NAMALWA (cell line): ENCODE measurements at regions not wholly inside any gene's neighbourhood (a gene's known extent, or its start where the extent isn't known, plus 50 kb on each side); places are given as distances from the start of the nearest gene placed in this dataset.

Experiments used
- DNase-seq: peaks from one replicate; pipeline ENCODE4 v3.0.0-alpha.2; 2015; ENCODE audit warnings: low spot score

DNA sequence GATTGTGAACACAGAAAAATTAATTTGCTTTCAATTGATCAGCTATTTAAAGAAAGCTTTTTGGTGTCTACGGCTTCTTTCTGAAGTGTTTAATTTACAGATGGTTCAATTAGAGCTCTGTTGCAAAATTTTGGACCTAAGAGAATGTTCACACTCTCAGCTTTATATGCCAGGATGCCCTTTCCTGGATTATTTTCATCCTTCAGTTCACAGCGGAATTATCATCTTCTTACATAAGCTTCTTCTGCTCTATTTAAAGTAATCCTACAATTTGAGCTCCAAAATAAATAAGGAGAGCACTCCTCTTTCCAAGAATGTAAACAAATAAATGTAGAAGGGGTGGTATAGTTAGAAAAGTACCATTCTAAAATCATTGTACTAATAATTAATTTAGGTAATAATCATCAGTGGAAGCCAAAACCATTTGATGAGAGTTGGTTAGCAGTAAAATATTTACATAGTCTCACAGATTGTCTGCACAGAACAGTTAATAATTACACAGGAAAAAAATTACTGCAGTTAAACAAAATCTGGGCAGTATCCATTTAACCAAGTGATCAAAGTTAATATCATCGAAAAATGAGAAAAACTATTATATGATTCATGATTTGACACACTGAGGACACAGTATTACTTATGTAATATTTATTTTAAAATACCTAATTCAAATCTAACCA is 298.0 kb upstream of the TMEM229A start:
- DNase-seq, result no peak

DNA sequence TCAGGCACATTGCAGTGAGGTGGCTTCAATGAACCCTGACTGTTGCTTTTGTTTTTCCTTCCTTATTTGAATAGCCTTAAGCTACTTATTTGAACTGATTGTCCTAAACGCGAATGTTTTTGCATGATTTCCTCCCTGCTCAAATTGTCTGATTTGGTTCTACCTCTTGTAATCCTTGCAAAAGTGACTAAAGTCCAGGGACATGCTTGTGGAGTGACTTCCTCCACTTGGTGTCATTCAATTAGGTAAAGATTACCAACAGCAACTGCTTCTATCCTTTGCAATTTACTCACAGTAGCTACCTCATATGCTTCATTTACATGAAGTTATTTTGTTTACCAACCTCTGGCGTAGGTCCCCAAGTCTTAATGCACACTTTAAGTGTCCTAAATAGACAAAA is 295.9 kb upstream of the TMEM229A start:
- no peak for DNase-seq

DNA sequence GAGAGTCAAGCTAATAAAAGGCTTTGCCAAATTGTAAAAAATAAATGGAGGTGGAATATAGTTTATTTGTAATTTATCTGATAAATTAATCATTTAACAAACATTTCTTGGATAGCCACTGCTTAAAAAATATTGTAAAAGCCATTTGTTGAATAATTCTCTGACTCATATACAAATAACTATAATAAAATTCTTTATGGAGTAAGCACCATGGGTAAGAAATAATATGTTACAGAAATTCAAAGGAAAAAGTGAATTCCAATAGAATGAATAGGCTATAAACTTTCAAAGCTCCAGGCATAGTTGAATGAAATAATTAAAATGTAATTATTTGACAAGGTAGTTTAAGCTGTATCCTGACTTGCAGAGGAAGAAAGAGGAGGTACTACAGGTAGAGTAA is 291.4 kb upstream of the TMEM229A start:
- DNase-seq, result no peak

DNA sequence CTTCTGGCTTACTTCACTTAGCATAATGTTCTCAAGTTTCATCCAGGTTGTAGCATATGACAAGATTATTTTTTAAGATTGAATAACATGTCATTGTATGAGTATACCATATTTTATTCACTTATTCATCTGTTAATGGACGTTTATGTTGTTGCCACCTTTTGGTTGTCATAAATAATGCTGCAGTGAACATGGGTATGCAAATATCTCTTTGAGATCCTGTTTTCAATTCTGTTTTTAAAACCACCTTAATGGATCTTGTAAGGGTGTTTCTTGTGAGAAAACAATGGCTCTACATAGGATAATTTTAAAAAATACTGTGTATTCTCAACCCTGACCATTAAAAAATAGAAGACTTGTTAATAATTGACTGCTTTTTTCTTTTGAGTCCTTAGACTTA is 290.7 kb upstream of the TMEM229A start:
- peak; percentile 8 for DNase-seq

DNA sequence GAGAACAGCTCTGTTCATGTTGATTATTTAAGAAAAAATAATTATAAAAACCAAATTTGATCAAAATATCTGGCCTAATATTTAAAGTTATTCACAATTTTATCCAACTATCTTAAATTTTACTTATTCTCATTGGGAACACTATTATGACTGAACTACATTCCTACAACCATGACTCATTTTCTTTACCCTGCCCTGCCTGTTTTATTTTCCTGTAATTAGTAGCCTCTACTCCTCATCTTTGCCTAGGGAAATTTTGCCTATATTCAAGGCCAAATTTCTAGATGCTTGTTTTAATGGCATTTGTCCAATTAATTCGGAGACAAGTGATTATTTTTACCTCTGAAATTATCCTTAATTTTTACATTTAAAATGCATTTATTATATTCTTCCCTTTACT is 289.7 kb upstream of the TMEM229A start:
- no peak for DNase-seq

DNA sequence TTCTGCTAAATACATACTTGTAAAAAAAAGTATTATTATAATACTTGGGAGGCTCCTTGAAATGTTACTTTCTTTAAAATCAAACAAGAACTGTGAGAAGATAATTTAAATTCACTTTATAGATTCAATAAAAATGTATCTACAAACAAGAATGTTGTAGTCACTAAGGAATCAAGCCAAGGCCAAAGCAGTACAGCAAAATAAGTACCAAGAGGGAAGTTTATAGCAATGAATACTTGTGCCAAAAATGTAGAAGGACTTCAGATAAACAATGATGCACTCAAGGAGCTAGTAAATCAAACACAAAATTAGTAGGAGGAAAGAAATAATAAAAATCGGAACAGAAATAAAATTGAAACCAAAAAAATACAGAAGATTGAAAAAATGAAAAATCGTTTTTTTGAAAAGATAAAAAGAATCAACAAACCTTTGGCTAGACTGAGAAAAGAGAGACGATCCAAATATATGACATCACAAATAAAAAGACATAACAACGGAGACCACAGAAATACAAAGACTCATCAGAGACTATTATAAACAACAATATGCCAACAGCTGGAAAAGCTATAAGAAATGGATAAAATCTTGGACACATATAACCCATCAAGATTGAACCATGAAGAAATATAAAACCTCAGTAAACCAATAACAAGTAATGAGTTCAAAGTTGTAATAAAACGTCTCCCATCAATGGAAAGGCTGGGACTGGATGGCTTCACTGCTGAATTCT is 286.0 kb upstream of the TMEM229A start:
- no peak for DNase-seq

DNA sequence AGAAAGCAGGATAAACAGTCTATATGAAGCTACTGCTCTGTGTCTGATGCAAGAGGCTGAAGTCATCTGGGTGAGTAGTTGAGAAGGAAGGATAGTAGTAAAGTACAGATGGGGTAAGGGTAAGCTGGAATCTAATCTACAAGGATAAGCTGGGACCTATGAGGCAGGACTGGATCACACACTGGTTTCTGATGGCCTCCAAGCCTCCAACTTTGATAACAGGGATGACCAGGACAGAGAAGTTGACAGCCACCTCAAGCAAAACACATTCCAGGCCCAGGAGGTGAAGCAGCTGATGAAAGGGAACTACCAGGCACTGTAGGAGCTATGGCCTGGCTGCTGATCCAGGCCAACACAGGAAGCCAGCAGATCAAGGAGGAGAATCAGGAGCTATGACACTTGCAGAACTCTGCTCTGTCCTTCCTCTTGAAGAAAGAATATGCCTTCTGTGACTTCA is 278.1 kb upstream of the TMEM229A start:
- DNase-seq, result no peak

DNA sequence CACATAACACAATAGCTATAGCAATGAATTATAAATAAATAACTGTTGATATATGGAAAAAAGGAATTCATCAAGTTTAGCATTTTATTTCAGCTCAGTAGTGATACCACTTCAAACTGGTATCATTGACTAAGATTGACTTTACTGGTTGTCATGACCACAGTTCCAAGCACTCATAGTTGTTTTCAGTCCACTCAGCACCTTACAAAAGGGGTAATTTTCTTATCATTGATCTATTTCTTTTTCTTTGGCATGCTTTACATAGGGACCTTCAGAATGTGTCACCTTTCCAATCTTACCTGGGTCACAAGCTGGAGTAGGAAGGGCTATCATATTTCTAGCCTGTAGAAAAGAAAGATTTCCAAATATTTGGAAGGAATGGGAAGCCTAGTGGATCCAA is 275.5 kb upstream of the TMEM229A start:
- DNase-seq, result no peak

DNA sequence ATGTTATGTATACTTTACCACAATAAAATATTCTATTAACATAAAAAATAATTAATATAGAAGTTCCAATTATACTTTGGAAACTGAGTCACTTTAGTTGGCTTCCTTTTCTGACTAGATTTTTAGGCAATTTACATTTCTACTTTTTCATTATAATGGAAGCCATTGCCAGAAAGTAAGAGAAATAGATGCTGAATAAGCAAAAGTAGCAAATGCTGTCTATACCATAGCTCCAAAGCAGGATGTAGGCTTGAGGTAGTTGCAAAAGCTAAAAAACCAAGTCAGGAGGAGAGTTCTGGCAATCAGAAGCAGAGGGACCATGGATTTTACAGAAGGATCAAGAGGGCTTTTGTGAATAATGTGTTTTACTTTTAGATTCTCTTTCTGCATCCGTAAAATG is 262.4 kb upstream of the TMEM229A start:
- no peak for DNase-seq

DNA sequence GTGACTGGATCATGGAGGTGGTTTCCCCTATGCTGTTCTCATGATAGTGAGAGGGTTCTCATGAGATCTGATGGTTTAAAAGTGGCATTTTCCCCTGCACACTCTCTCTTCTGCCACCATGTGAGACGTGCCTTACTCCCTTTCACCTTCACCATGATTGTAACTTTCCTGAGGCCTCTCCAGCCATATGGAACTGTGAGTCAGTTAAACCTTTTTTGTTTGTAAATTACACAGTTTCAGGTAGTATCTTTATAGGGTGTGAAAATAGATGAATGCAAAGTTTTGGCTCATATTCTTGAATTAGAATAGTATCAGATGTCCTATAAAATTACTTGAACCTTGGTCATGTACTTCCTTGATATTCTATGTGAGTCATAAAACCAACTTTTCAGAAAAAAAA is 252.1 kb upstream of the TMEM229A start:
- DNase-seq, result no peak

DNA sequence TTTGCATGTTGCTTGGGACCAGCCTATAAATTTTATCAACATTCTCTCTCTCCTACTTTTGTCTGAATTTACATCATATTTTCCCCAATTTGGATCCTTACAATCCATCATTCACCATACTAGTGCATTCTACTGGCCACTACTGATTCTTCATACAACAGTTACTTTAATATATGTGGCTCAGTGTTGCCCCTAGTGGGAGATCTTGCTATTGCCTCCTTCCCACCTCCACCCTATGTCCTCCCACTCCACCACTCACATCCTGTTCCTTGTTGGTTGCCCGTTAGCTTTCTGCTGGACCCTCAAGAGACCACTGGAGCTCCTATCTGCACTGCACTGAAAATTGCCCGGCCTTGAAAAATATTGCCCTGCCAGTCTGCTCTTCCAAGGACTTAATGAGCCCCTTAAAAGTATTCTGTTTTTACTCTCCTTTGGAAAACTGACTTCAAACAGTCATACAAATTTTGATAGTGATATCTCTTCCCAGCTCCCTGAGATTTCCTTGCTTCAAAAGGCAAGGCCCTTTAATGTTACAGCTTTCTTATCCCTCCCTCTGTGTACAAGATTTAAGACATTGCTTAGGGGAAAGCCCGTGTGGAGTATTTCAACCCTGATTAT is 243.2 kb upstream of the TMEM229A start:
- peak; percentile 84 for DNase-seq

DNA sequence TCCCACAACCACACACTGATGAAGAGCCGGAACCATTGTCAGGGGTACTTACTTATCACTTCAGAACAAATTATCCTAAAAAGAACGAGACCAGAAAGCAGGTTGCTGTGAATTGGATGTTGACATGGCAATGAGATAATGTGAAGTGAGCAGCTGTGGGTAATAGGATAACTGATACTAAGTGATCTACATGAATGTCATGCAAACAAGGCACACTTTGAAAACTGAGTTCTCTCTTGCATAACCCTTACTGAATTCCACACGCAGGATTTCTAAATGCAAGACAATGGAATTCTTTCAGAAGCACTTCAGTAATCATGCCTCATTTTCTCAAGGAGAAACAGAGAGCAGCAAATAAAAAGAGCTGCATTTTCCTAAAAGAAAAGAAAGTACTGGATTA is 242.5 kb upstream of the TMEM229A start:
- no peak for DNase-seq

DNA sequence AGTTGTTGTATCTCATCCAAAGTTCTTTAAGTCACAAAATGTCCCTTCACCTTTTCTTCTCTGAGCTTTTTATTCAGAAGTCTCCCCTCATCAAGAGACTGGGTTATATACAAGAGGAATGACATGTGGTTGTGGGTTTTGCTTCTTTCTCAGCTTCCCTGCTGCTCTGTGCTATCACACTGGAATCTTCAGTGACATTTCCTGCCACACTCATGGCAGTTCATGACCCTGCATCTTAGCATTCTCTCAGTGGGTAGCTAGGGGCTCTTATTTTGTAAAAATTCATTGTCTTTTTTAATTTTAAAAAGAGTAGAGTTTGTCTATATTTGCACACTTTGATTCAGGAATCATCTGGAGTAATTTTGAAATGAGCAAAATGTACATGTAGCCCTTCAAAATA is 236.9 kb upstream of the TMEM229A start:
- no peak for DNase-seq

DNA sequence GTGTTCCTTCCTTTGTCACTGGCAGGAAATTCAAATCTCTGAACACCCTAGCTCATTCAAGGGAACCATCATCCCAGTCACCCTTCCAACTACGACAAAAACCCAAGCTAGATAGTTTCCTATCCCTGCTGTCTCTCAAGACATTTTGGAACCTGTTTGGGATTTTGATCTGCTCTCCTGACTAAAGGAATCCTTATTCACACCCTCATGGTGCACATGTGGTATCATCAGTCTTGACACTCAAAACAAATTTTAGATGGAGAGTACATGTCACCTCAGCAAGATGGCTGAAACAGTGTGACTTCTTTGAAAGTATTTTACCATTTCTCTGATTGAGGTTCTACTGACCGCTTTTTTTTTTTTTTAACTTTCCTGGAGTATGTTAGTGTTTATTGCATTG is 234.3 kb upstream of the TMEM229A start:
- no peak for DNase-seq

DNA sequence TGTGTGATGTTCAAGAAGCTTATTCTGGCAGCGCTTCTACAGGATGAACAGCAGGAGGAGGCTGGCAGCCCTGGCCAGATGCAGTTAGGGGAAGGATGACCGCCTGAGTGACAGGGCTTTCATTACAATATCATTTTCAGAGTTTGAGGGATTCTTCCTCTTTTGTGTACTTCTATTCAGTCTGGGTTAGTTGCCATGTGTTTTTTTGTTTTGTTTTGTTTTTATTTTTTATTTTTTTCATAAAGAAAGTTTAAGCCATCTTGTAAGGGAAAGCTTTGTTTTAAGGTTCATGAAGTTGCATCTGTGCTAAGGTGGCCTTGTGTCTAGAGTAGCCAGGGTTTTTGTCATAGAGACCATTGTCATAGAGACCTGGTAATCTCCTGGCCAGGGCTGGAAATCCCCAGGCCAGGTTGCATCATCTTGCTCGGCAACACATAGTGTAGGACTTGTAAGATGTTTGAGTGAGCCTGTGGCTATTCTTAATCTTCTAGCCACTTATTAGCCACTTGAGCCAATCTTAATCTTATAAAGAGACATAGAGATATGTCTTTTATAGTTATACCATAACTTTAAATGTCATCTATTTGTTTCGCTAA is 230.5 kb upstream of the TMEM229A start:
- peak; percentile 92 for DNase-seq

DNA sequence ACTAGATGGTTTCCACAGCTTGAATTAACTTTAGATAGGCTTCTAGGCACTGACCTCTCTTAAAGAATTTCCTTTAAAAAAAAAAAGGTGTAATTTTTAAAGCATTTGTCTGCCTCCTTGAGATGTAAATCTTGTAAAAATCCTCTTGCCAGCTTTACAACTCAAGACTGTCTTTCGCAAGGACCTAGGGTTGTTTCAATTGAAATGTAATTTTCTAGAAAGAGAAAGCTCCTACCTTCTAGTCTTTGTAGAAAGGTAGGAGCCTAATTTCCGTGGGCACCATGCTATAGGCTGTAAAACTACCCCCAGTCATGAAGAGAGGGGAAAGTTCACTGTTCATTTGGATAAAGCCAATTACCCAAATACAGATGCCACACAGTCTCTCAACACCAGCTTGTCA is 228.8 kb upstream of the TMEM229A start:
- DNase-seq, result no peak

DNA sequence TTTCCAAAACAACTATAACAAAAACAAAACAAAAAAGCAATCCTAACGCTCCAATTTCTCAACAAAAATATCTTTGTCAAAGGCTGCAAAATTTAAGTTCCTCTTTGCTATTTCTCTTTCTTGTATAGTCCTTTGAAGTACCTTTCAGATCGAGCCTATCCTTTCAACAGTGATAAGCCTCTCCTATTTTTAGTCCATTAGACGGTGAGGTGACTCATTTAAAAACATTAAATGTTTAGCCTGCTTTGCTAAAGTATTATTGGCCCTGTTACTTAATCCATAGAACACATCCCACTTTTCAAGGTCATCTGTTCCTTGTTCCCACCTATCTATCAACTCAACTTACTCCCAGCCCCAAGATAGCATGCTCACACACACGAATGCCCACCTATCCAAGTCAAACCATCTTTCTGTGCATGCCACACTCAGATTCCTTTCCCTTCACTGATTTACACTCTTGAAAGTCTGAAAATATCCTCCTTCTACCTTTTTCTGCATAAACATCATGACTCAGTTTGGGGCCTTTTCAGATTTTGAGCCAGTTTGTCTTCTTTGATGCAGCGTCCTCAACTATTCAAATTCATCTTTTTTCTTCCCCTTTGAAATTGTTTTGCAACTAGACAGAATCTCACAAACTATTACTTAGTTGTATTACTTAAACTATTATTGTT is 224.9 kb upstream of the TMEM229A start:
- DNase-seq, result no peak

DNA sequence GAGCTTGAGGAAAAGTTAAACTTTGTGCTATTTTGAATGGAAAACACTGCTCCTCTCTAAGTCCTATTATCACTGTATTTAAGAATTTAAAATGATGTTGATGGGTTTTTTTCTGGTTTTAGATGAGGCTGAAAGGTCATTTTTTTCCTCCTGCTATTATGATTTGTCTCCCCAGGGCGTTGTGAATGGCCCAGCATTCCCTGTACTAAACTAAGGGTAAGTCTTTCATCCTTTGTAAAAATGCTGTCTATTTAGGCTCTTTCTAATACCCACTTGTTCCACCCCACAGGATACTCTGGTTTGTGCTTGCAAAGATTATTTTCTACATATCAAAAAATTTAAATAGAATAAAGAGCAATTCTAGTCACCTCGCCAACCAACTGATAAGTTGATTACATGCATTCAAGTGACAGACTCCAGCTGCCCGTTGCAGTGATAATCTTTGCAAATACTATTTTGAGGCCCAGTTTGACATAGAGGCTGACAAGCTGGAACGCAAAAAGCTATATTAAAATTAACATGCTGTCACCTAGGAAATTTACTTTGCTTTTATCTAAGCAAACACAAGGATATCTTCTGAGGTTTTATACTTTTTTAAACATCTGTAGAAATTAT is 222.3 kb upstream of the TMEM229A start:
- DNase-seq, result no peak

DNA sequence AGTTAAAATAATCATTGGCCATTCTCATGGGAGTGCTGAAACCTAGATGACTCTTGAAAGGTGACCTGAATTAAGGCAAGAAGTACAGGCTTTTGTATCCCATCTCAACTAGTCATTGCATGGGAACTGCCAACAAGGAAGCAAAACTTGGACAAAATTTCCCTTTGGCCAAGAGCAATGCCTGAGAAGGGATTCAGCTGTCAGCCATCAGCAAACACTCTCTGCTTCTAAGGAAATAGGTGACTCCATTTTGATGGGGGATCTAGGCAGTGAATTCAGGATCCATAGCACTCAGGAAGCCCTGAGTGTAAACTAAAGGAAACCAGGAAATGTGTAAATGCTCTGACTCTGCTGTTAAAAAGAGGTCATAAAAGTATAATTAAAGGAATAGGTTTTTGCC is 221.5 kb upstream of the TMEM229A start:
- DNase-seq, result no peak

DNA sequence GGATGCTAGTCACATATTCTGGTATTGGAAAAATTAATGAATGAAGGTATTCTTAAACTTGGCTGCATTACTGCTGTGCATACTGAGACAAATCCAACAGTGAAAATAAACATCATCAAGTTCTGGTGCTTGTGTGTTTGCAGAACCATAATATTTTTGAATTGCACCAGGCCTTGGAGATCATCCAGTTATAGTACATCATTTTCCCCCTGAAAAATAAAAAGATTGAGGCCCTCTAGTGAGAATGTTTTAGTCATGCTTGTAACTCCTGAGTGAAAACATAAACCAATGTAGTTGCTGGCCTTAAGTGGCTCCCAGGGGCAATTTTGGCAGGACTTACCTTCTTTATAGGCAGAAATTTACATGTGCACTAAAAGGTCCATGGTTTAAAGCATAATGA is 218.8 kb upstream of the TMEM229A start:
- no peak for DNase-seq

DNA sequence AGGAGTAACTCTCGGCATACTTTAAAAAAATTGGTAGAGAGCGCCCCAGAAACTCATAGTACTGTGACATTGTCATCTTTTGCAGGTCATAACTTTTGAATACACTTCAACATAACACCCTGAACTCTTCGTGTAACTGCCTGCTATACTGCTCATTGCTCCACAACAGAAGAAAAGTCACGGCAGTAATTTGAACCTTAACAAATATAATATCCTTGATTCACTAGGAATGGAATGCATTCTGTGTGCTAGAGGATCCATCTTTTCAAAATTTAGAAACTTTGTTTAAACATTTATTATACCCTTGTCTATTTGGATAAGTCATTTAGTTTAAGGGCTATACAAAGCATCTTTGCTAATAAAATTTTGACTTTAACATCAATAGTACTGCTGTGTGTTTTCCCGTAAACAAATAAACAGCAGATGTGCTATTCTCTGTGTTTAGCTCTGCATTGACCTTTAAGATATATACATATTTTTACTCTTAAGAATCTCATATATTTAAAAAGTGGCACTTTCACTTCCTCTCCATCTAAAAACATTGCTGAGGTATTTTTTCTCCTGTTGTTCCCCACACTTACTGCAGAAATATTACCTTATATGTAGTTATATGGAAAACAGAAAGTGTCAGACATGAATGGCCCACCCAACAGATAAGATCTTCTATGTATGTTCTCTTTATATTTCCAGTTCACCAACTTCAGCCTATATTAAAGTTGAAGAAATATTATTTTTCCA is 217.6 kb upstream of the TMEM229A start:
- no peak for DNase-seq
